ENCODE measurements at regions not wholly inside any gene's neighbourhood (a gene's known extent, or its start where the extent isn't known, plus 50 kb on each side); places are given as distances from the start of the nearest gene placed in this dataset.

DNA sequence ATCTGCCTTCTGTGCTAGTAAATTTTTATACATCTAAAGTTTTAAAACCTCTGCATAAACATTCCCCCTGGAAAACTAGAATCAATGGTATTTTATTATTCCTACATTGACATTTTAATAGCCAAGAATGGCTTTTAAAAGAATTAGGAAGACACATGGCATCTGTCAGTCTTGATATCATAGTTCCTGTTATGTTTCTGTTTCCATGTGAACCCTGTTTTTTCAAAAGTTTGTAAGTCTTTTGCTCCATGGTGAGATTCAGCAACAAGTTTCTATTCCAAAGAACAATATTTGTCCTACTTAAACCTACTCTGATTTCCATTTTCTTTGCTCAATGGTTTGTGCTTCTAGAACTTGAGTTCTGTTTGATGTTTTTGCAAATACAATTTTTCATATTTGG lies 95.2 kb downstream of the PLEKHG1 start (continued):
- TF ChIP-seq, protein P1, sequence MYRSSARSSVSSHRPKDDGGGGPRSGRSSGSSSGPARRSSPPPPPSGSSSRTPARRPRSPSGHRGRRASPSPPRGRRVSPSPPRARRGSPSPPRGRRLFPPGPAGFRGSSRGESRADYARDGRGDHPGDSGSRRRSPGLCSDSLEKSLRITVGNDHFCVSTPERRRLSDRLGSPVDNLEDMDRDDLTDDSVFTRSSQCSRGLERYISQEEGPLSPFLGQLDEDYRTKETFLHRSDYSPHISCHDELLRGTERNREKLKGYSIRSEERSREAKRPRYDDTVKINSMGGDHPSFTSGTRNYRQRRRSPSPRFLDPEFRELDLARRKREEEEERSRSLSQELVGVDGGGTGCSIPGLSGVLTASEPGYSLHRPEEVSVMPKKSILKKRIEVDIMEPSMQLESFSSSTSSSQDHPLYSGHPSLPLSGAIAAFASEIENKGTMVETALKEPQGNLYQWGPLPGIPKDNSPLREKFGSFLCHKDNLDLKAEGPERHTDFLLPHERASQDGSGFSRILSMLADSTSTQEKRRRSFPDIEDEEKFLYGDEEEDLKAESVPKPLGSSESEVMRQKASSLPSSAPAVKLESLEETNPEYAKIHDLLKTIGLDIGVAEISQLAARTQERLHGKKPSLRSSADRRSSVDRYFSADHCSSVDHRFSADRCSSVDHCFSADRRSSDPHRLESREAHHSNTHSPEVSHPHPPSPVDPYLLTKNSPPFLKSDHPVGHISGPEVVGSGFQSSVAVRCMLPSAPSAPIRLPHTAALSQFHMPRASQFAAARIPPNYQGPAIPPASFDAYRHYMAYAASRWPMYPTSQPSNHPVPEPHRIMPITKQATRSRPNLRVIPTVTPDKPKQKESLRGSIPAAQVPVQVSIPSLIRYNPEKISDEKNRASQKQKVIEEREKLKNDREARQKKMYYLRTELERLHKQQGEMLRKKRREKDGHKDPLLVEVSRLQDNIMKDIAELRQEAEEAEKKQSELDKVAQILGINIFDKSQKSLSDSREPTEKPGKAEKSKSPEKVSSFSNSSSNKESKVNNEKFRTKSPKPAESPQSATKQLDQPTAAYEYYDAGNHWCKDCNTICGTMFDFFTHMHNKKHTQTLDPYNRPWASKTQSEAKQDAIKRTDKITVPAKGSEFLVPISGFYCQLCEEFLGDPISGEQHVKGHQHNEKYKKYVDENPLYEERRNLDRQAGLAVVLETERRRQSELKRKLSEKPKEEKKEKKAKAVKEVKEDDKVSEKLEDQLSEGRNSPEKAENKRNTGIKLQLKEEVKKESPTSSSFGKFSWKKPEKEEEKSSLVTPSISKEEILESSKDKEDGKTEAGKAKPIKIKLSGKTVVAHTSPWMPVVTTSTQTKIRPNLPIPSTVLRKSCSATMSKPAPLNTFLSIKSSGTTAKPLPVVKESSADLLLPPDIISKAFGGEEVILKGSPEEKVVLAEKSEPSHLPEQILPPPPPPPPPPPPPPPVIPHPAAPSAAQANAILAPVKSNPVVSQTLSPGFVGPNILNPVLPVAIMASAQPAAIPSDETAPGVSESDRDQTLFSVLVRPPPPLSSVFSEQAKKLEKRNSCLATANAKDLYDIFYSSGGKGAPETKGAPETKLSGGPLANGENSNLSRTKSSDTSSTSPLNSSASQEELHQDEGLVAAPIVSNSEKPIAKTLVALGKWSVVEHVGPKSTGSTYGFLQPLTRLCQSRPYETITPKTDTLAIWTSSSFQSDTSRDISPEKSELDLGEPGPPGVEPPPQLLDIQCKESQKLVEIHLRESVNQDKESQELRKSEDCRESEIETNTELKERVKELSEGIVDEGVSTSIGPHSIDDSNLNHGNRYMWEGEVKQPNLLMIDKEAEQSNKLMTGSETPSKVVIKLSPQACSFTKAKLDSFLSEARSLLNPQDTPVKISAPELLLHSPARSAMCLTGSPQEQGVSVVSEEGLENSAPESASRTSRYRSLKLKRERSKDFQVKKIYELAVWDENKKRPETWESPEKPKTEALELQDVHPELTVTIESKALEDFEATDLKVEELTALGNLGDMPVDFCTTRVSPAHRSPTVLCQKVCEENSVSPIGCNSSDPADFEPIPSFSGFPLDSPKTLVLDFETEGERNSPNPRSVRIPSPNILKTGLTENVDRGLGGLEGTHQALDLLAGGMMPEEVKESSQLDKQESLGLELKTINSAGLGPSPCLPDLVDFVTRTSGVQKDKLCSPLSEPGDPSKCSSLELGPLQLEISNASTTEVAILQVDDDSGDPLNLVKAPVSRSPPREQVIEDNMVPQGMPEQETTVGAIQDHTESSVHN (CRISPR knock-in tag; IDR thresholded peaks at IDR 0.05) = no peak
- TF ChIP-seq, protein P2, sequence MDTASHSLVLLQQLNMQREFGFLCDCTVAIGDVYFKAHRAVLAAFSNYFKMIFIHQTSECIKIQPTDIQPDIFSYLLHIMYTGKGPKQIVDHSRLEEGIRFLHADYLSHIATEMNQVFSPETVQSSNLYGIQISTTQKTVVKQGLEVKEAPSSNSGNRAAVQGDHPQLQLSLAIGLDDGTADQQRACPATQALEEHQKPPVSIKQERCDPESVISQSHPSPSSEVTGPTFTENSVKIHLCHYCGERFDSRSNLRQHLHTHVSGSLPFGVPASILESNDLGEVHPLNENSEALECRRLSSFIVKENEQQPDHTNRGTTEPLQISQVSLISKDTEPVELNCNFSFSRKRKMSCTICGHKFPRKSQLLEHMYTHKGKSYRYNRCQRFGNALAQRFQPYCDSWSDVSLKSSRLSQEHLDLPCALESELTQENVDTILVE (CRISPR knock-in tag; IDR thresholded peaks at IDR 0.05) = no peak
- no peak for TF ChIP-seq ZNF564 (CRISPR knock-in tag; IDR thresholded peaks at IDR 0.05)

DNA sequence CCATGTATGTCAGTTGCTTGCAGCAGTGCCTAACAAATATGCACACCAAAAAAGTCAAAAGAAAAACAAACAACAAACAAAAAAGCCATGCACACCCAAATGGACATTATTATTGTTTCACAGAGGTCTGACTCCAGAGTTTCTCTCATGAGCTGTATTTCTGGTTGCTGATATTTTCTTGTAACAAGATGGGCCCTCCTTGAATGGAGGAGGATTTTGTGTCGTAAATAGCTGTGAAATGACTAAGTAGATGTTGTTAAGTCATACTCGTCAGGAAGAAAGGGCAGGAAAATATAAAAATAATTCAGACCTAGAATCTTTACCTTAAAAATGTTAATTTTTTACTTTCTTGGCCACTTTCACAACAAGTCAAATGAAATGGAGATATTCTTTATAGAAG lies 96.0 kb downstream of the PLEKHG1 start:
- no peak for TF ChIP-seq PRPF4 (IDR thresholded peaks at IDR 0.05; ENCODE audit: low read depth, low read length, poor library complexity, severe bottlenecking)
- TF ChIP-seq ZNF468 (CRISPR knock-in tag; IDR thresholded peaks at IDR 0.05) = no peak
- no peak for TF ChIP-seq ZKSCAN8 (CRISPR knock-in tag; IDR thresholded peaks at IDR 0.05; ENCODE audit: borderline replicate concordance)
- TF ChIP-seq, protein P3, sequence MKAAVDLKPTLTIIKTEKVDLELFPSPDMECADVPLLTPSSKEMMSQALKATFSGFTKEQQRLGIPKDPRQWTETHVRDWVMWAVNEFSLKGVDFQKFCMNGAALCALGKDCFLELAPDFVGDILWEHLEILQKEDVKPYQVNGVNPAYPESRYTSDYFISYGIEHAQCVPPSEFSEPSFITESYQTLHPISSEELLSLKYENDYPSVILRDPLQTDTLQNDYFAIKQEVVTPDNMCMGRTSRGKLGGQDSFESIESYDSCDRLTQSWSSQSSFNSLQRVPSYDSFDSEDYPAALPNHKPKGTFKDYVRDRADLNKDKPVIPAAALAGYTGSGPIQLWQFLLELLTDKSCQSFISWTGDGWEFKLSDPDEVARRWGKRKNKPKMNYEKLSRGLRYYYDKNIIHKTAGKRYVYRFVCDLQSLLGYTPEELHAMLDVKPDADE (CRISPR knock-in tag; IDR thresholded peaks at IDR 0.05) = no peak
- no peak for TF ChIP-seq GABPB1 (CRISPR knock-in tag; IDR thresholded peaks at IDR 0.05)
- TF ChIP-seq ZFP90 (CRISPR knock-in tag; IDR thresholded peaks at IDR 0.05; ENCODE audit: borderline replicate concordance) = no peak
- no peak for TF ChIP-seq ZNF343 (CRISPR knock-in tag; IDR thresholded peaks at IDR 0.05)
- TF ChIP-seq ZNF317 (CRISPR knock-in tag; IDR thresholded peaks at IDR 0.05) = no peak
- TF ChIP-seq, protein P4, sequence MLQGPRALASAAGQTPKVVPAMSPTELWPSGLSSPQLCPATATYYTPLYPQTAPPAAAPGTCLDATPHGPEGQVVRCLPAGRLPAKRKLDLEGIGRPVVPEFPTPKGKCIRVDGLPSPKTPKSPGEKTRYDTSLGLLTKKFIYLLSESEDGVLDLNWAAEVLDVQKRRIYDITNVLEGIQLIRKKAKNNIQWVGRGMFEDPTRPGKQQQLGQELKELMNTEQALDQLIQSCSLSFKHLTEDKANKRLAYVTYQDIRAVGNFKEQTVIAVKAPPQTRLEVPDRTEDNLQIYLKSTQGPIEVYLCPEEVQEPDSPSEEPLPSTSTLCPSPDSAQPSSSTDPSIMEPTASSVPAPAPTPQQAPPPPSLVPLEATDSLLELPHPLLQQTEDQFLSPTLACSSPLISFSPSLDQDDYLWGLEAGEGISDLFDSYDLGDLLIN (CRISPR knock-in tag; IDR thresholded peaks at IDR 0.05; ENCODE audit: borderline replicate concordance) = no peak
- intact Hi-C loops (cut with micrococcal nuclease; ENCODE audit: unreplicated experiment) (no loop called here), in situ Hi-C loops (cut with HindIII; ENCODE audit: extremely low pct_ligation_motif_present, low pct_unique_long_range_greater_than_20kb) (no loop called here)
- Histone ChIP-seq H3K27ac (ENCODE audit: extremely low read length, insufficient read depth, low read length) (no peak overlapping the region), H3K9ac (ENCODE audit: insufficient read depth, low read depth, low read length) (no peak overlapping the region), H3K9me3 (ENCODE audit: low read length) (no peaks in the 10 kb centered on the region), H3K4me2 (ENCODE audit: low read depth, low read length) (no peak overlapping the region), H3K4me1 (ENCODE audit: insufficient read depth, low read length) (no peaks in the 10 kb centered on the region), H3K79me2 (ENCODE audit: insufficient read depth, low read length) (no peaks in the 10 kb centered on the region), H3K36me3 (replicated peaks in 1 of 2; ENCODE audit: control insufficient read depth in 1 of 2, insufficient read depth in 2 of 2, low read length in 2 of 2) (no peaks in the 10 kb centered on the region), H3K4me3 (replicated peaks in 1 of 3; ENCODE audit: insufficient read depth in 1 of 3, low read depth in 2 of 3, low read length in 3 of 3) (no peak overlapping the region), H2AFZ (ENCODE audit: low read length) (no peak overlapping the region), H4K20me1 (ENCODE audit: insufficient read depth, low read length) (no peaks in the 10 kb centered on the region), H3K27me3 (ENCODE audit: control insufficient read depth in 1 of 2, insufficient read depth in 2 of 2, low read length in 2 of 2) (no peaks in the 10 kb centered on the region; a peak in 1 of 5 replicates)
- POLR2A ChIA-PET = no interaction called here
- FAIRE-seq (no peak), ATAC-seq (no peak), DNase-seq (ENCODE audit: low spot score) (no peak)
- 18% methylated on average over 2 of the region's 2 CpGs for WGBS (ENCODE audit: low lambda C conversion rate)
- BruUV-seq (replicated peaks) = no TSS peak
- CTCF ChIA-PET (ENCODE audit: low intra/inter-chr PET ratio, low total read pairs) = no interaction called here

All from HepG2 (cell line).